NCI-H2081 treated with DMSO at 0.1 percent for 48 hours (cell line): ENCODE measurements at regions not wholly inside any gene's neighbourhood (a gene's known extent, or its start where the extent isn't known, plus 50 kb on each side); places are given as distances from the start of the nearest gene placed in this dataset.

Experiments used
- DNase-seq: peaks from one replicate; lab custom pipeline; 2025; lab: John Stamatoyannopoulos, UW

DNA sequence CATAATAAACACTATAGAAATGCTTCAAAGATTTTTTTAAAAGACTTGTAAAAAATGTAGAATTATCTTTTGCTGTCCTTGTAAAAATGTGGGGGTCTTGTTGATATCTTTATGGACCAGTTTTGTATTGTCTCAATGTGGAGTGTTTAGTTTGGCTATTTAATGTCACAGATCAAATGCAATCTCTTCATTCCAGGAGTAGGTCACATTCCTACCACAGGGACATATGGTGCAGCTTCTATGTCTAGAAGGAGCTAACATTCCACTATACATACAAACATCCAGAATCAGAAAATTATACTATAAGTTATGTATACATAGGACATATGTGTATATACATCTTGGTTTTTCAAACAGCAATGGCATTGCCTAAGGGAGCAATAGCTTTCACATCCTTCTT, 345.7 kb downstream of the BMP4 start:
- DNase-seq: no peak

DNA sequence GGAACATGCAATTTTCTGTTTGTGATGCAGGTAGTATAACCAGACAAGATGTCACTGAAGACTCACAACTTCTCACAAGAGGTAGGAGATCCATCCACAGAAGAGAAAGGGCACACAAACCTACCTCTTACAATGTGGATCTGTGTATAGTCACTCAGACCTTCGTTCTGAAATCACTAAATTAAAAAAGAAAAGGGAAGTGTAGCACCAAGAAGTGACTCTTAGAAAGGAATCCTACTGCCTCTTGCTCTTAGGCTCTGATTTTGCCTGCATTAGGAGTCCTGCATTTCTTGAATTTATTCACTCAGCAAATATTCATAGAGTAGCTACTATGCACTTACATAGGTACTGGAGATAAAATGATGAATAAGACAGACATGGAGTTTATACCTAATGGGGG, 347.6 kb downstream of the BMP4 start:
- DNase-seq: no peak

DNA sequence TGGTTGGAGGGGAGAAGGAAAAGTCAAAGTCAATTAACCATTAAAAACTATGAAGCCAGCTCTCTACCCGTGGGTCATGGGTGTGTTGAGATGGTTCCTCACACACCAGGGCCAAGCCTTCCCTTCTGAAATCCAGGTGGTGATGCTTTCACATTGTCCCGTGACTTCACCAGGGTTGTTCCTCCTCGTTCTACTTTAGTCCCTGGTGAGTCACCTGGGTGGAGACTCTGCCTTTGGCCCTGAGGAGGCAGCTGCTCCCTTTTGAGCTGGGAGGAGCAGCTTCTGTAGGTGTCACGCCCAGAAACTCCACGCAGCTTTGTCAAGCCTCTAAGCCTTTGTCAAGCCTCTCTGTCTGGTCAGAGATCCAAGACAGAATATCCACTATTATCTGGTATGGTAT, 348.3 kb downstream of the BMP4 start:
- no peak for DNase-seq

DNA sequence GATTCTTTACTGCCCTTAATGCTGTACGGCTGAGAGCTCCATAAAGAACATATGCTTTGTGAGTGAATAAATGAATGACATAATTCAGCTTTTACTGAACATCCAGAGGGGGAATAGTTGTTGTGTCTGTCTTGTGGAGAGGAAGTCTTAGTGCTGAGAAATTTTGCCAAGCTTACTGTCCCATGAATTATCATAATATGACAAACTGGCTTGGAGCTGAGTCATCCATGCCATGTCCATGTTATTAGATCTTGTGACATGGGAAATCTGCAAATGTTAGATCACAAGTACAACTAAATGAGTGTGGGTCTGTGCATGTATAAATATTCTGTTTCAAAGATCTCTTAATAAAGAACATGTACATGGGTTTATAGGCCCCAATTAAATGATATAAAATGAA, 350.4 kb downstream of the BMP4 start:
- no peak for DNase-seq

DNA sequence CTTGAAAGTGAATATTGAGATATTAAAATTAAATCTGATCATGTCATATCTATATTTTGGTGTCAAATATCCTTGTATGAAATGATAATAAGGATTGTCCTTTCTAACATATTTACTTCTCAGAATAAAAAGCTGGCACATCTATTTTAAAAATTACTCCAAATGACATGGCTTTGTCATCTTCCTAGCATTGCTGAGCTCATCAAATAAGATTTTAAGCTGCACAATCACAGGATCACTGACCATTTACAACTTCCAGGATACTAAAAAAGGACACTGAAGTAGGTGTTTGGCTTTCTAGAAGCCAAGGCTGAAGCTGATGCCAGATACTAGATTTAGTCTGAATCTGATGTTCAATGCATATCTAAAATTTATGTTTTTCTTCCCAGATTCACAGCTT, 351.1 kb downstream of the BMP4 start:
- DNase-seq: no peak

DNA sequence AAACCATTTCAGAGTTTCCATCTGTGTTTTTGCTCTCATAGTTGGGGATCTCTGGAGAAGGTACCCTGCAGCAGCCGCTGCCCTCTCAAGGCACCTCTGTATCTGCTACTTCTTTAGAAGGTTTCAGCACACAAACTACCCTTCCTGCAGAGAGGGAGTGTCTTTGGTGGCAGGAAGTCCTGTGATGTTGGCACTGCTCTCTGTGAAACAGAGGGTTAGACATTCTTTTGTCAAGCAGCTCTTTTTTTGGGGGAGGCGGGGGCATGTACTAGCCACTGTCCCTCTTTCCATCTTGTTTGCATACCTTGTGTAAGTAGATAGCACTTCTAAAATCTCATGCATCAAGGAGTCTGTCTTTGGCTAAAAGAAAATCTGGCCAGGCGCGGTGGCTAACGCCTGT, 352.6 kb downstream of the BMP4 start:
- no peak for DNase-seq

DNA sequence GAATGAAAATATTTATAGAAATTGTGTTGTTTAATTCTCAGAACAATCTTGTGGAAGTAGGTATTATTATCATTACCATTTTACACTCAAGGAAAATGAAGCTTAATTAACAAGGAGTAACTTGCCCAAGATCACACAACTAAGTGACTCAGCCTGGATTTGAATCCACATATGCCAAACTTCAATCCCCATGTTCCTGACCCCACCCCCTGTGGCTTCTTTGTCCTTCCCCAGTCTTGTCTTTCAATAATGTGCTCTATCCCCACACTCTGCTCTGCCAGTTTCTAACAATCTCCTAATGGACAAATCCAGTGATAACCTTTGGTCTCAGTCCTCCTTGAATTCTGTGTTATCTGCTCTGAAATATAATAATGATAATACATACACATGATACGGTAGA, 355.2 kb downstream of the BMP4 start:
- no peak for DNase-seq

DNA sequence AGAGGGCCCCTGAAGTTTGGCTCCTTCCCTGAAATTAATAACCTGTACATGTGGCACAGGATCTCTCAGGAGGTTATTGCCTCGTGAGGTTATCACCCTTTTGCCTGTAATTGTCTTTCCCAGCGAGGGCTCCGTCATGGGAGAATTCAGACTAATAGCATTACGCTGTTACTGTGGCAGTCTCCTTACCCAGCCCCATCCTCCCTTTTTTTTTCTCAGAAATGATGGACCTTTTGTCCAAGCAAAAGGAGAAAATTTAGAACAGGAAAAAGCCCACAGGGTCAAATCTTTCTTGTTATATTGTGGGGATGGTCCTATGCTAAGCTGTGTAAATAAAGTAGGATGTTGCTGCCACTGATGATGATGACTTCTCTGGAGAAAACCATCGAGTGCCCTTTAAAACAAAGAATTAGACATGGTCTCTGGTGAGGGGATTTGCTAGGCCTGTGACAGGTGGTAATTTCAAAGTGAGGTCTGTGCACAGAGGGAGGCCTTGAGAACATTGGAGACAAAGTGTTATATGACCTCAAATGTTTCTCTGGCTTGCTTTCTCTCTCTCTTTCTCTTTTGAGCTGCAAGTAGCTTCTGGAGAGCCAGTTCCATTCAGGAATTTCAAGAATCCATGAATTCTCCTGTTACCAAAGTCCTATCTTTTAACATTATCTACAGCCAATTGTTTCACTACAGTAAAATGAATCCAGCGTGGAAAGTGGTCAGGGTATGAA, 357.2 kb downstream of the BMP4 start:
- DNase-seq: no peak

DNA sequence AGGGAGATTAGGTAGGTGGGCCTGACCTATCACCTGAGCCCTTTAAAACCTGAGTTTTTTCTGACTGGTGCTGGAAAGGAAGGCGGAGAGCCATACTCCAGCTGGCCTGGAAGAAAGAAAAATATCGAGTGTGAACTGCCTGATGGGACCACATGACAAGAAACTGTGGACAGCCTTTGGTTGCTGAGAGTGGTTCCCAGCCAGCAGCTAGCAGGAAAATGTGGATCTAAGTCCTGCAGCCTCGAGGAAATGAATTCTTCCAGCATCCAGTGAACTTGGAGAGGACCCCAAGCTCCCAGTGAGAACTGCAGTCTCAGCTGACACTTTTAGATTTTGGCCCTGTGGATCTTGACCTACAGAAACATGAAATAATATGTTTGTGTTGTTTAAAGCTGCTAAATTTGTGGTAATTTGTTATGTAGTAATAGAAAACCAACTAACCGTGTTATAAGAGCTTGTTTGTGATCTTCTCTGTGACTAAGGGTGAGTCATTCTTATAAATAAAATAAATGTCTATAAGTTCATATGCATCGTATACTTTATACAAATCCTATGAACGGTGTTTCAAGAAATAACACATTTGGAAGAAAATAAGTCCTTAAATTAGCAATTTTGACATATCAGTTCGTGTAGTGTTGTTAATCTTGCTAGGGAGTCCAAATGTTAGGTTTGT, 359.6 kb downstream of the BMP4 start:
- DNase-seq: no peak

DNA sequence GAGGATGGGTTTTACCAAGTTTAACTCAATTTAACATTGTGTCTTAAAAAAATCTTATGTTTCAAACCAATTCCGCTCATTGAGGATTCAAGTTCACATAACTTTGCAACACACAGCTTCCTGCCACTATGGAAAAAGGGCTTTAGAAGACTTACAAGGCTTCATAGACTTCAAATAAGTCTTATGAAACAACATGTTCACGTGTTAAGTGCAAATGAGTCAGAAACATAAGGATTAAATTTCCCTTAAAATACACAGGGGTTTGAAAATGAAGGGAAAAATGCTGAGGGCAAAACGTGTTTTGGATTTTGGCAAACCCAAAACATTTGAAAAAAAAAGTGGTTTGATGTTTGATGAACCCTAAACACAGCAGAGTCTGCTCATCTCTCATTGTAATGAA, 364.8 kb downstream of the BMP4 start:
- DNase-seq: no peak

DNA sequence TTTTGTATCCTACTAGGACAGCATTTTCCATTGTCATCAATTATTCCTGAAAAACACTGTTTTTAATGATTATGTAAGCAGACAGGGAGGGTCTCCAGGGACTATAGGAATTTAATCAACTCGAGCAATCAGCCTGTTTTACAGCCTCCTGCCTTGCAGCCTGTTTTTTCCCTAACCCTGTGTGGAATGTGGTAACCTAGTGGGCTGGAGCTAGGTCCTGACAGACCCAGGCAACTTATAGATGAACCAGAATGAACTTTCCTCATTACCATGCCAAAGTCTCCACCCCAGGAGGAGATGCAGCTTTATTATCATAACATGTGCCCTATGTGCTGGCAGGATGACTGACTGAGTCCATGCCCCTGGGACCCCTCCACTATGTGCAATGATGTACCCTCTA, 375.1 kb downstream of the BMP4 start:
- no peak for DNase-seq

DNA sequence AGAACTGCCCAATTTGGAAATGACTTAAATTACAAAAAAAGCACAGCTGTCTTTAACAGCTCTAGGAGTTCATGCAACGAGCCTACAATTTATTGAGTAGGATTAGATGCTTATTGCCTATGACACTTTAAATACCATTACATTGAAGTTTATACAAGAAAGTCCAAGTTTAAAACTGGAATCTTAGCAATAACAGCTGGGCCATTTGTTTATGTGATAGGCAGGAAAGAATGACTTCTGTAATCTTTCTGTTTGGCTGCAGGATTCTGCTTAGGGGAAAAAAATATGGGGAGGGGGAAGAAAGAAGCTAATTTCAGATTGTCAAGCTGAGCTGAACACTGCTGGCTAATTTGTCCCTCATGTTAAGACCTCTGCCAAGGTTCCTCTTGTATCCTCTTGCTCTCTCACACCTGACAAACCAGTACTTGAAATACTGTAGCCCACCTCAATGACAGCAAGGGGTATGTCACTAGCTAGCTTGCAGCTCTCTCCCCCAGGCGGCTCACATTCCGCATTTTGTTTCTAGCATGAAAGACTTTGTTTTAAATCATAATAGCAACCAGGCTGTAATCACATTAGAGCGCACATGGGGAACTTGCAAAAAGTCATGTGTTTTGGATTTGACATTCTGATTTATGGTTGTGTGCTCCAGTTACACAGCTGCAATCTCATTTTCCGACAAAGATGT, 384.8 kb downstream of the BMP4 start:
- no peak for DNase-seq

DNA sequence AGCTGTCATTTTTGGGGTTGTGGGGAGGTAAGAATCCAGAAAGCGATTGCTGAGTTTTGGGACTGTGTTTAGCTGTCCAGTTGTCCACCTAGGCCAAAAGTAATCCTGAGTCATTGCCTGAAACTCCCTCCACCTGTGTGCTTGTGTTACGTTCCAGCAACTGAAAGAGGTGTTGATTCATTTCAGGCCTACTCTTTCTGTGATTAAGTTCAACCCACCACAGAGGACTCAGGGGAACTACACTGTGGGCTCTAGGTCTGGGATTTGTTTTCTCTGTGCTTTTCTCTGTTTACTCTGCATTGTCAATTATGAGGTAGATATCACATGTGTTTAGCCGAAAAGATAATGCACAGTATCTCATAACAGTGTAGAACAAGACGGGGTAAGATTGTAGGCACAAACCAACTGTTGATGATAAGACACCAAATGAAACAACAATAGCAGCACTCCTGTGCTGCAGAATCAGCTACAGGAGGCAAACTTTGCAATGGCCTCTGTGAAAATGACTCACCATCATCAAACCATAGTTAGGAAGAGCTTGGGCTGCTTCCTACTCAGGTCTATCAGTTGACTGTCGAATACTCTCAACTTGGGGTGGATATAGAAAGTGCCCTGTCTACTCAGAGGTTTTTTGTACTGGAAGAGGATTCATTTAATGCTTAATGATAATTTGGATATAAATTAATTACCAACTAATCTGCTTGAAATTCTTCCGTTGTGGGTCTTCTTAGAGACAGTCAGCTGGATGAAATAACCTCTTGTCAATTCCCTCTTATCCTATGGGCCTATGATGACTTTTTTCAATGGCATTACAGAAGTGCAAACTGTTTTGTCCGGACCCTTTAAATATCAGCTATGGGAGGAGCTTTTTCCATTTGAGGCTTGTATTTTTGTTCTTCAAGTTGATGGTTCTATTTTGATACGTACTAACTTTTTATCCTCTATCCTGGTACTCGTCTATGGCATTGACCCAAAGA, 385.9 kb downstream of the BMP4 start:
- no peak for DNase-seq

DNA sequence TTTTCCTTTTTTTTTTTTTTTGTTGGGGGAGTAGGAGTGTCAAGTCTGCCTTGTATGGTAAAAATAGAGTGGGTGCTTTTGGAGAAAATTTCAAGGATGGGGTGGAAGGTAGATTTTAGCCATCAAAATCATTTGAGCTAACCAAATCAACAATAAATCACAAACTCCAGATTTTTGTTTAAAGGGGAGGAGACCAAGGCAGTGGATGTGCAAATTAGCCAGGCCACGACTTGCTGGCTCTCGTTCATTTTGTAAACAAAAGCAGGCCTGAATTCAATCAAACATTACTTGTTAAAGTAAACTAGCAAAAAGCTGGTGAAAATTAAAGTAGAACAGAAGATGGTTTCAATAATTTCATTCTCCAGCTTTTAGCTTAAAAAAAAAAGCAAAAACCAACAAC, 387.2 kb downstream of the BMP4 start:
- DNase-seq: no peak

DNA sequence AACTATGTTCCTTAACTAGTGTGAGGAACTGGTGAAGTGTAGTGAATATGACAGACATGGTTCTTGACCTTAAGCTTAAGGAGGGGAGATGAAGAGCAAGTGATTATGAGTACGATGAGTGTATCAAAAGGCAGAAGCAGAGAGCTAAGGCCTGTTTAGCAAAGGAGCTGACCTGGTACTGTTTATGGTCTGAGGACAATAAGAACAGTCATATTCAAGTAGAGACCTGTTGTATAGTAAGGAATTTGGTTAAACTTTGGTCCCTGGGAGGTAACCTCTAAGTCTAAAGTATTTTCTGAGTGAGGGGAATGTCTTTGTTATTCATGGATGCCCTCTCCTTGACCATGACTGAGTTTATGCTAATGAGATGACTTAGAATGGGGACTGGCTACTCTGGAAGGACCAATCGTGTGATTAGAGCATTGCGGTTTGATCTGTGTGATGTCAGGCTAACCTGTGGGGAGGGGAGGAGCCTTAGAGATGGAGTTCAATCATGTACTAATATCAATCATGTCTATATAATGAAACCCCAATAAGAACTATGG, 389.3 kb downstream of the BMP4 start:
- DNase-seq: no peak

DNA sequence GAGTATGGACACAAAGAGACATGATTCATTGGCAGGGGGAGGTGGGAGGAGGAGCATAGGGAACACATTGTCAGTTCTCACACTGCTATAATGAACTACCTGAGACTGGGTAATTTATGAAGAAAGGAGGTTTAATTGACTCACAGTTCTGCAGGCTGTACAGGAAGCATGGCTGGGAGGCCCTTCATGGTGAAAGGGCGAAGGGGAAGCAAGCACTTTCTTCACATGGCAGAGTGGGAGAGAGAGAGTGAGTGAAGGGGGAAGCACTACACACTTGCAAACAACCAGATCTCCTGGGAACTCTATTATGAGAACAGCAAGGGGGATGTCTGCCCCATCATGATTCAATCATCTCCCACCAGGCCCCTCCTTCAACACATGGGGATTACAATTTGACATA, 391.8 kb downstream of the BMP4 start:
- no peak for DNase-seq

DNA sequence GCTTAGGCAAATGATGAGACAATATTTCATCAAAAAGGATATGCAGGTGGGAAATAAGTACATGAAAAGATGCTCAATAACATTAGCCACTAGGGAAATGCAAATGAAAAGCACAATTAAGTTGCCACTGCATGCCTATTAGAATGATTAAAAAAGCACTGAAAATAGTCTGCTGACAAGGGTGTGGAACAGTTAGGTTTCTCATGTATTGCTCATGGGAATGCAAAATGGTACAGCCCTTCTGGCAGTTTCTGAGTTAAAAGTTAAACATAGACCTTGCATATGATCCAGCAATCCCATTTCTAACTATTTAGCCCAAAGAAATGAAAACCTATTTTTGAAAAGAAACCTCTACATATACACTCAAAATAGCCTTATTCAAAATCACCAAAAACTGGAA, 393.0 kb downstream of the BMP4 start:
- no peak for DNase-seq

DNA sequence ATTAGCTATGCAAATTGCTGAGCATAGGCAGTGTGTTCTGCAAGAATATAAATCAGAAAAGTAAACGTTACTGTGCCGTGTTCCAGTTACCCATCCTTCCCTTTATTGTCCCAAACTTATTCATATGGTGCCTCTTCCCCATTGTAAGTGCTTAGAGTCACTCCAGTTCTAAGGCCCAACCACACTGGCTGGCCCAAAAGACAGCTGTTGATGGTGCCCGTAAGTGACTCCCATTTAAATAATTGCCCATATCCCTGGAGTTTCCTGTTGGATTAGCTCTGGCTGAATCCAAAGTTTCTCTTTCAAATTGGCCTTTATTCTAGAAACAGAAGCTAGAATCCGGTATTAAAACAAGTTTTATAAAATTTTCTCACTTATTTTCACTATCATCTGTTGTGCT, 400.1 kb upstream of the DDHD1 start:
- DNase-seq: no peak

DNA sequence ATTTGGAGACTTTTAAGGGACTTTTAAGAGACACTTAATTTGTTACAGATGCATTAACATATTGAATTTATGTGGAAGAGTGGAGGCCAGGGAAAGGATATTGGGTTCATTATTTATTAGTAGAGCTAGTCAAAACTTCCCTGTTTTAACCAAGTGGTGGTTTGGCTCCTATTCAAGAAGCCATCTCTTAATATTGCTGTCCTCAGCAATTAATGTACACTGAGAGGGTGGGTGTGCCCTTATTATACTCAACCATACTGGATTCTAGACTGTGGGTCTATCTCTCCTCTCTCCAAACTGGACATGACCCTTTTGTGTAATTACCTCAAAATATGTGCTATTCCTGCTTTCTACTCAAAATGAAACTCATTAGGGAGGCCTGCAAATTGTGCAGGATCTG, 398.7 kb upstream of the DDHD1 start:
- no peak for DNase-seq

DNA sequence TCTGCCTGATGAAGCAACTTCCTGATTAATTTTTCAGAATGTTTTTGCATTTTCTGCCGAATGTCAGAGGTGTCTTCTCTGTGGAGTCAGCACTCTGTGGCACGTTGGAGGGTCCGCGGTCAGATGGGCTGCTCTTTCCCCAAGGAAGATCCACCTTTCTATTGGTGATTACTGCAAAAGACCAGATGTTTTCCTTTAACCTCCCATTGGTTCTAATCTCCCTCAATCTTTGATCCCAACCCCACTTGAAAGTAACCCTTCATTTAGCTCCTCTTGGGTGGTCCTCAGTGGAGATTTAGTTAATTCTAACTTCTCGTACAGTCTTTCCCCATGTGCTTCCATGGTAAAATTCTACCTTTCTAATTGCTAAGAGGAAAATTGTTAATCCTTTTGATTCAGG, 397.7 kb upstream of the DDHD1 start:
- no peak for DNase-seq

DNA sequence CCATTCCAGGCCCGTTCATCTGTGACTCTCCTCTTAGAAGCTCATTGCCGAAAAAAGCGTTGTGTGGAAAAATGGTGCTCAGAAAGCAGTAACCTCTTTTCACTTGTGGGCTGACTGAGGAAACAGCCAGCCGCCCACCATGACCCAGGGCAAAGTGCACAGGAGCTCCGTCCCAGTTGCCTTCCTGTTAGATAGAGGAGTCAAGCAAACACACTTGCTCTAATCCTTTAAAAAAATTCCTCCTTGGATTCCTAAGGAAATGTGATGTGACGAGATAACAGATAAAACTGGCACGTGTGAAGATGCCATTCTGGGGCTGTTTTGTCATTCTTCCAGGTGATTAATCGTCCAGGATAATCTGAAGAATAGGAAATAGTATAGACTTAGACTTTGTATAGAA, 396.8 kb upstream of the DDHD1 start:
- no peak for DNase-seq

DNA sequence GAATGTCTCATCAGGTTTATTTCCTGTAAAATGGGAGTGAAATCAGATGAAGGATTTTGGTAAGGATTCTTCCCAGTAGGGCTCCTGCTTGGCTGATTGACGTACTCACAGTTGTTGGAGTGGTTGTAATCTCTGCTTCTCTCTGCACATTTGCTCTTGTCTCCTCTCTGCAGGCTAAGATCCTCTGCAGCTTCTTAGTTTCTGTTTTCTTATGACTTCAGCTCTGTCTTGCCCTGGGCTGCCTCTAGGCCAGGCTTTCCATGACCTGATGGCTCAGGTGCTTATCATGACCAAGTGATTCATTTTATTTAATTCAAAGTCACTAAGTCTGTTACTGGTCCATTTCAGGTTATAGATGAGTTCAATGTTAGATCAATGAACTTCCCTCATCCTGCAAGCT, 394.5 kb upstream of the DDHD1 start:
- no peak for DNase-seq
